HepG2 (cell line): ENCODE measurements at regions not wholly inside any gene's neighbourhood (a gene's known extent, or its start where the extent isn't known, plus 50 kb on each side); places are given as distances from the start of the nearest gene placed in this dataset.

ENCODE experiments used
- ATAC-seq: fragments of 200-7000 bp; cut with Tn5 transposase; 3 replicates; pipeline ENCODE4 v1.9.1; 2020; ENCODE audit warnings: mild to moderate bottlenecking, moderate library complexity
- BruUV-seq: library from RNA; stranded (reverse); fragments of 400-500 nt; replicated peaks from 2 replicates; lab custom pipeline; 2021; lab: Mats Ljungman, UMichigan
- CTCF ChIA-PET: fragments of 300-600 bp; formaldehyde crosslinking; extraction: SDS; loops from one replicate; lab custom pipeline; 2021; ENCODE audit warnings: low total read pairs, inconsistent platforms, low intra/inter-chr PET ratio; lab: Yijun Ruan, JAX
- POLR2A ChIA-PET: fragments of 350-600 bp; sonication (Branson Sonifier 250); formaldehyde crosslinking; loops from one replicate; lab custom pipeline; 2020; ENCODE audit warnings: antibody characterized with exemption, inconsistent platforms; lab: Yijun Ruan, JAX
- DNase-seq: peaks from one replicate; pipeline ENCODE4 v3.0.0-alpha.2; 2015; ENCODE audit warnings: low spot score
- FAIRE-seq: peaks from 3 replicates; lab custom pipeline; 2011; peaks lifted over from hg19 to GRCh38; lab: Jason Lieb, UNC
- H2AFZ ChIP-seq: one replicate; pipeline ENCODE4 v1.6.1; 2011; ENCODE audit warnings: low read length, inconsistent platforms
- H3K27ac ChIP-seq: fragments of 300-600 bp; 3 replicates; pipeline ENCODE4 v1.8.0; 2011; ENCODE audit warnings: mixed run types, mild to moderate bottlenecking, mixed read lengths, low read length, inconsistent platforms; ENCODE audit not compliant: insufficient read depth; ENCODE audit errors: extremely low read length
- H3K27me3 ChIP-seq, 2 experiments: fragments of 200-600 bp in 1 of 2; 2 replicates in 1 of 2; 3 replicates in 1 of 2; pipeline versions ENCODE4 v1.6.0 to v1.8.0; 2011; ENCODE audit warnings: low read length in 2 of 2, mild to moderate bottlenecking in 2 of 2, moderate library complexity in 2 of 2, inconsistent platforms in 1 of 2; ENCODE audit not compliant: insufficient read depth in 2 of 2, control insufficient read depth in 1 of 2
- H3K36me3 ChIP-seq, 2 experiments: fragments of 200-600 bp in 1 of 2; replicated peaks in 1 of 2; 2 replicates in 1 of 2; 3 replicates in 1 of 2; pipeline versions ENCODE4 v1.5.1 to v1.8.0; 2011; ENCODE audit warnings: low read length in 2 of 2, inconsistent platforms in 1 of 2; ENCODE audit not compliant: insufficient read depth in 2 of 2, control insufficient read depth in 1 of 2
- H3K4me1 ChIP-seq: 2 replicates; pipeline ENCODE4 v1.5.1; 2012; ENCODE audit warnings: low read length, inconsistent platforms; ENCODE audit not compliant: insufficient read depth
- H3K4me2 ChIP-seq: 2 replicates; pipeline ENCODE4 v1.6.0; 2011; ENCODE audit warnings: low read depth, low read length, inconsistent platforms
- H3K4me3 ChIP-seq, 3 experiments: fragments of 200-600 bp in 1 of 3; sonication (generic), shearing (Covaris generic) in 1 of 3; replicated peaks in 1 of 3; 2 replicates each; pipeline ENCODE4 v1.5.1; 2011 to 2016; ENCODE audit warnings: low read length in 3 of 3, inconsistent platforms in 2 of 3, low read depth in 2 of 3, mild to moderate bottlenecking in 2 of 3, control low read depth in 1 of 3, mixed read lengths in 1 of 3; ENCODE audit not compliant: insufficient read depth in 1 of 3
- H3K79me2 ChIP-seq: one replicate; pipeline ENCODE4 v1.6.1; 2011; ENCODE audit warnings: low read length, inconsistent platforms; ENCODE audit not compliant: insufficient read depth
- H3K9ac ChIP-seq: 2 replicates; pipeline ENCODE4 v1.6.0; 2011; ENCODE audit warnings: mild to moderate bottlenecking, low read depth, low read length, inconsistent platforms; ENCODE audit not compliant: insufficient read depth
- H3K9me3 ChIP-seq: 2 replicates; pipeline ENCODE4 v1.5.1; 2012; ENCODE audit warnings: mild to moderate bottlenecking, low read length
- H4K20me1 ChIP-seq: 2 replicates; pipeline ENCODE4 v1.6.0; 2011; ENCODE audit warnings: inconsistent platforms, mild to moderate bottlenecking, low read length, moderate library complexity; ENCODE audit not compliant: insufficient read depth
- AKAP8 ChIP-seq: sonication (generic); formaldehyde crosslinking; IDR thresholded peaks from 2 replicates; pipeline ENCODE4 v1.5.1; 2020; ENCODE audit warnings: mild to moderate bottlenecking, missing genetic modification reagents
- ARID5B ChIP-seq: IDR thresholded peaks from 2 replicates; pipeline ENCODE4 v1.4.0; 2020; ENCODE audit warnings: mild to moderate bottlenecking, missing genetic modification reagents
- GRHL1 ChIP-seq: sonication (generic); formaldehyde crosslinking; conservative IDR thresholded peaks from 2 replicates; pipeline ENCODE4 v1.8.0; 2022; ENCODE audit warnings: missing genetic modification reagents
- NFATC3 ChIP-seq: sonication (generic); formaldehyde crosslinking; IDR thresholded peaks from 2 replicates; pipeline ENCODE4 v1.5.1; 2020; ENCODE audit warnings: mild to moderate bottlenecking, missing genetic modification reagents
- RFXANK ChIP-seq: IDR thresholded peaks from 2 replicates; pipeline ENCODE4 v1.6.1; 2016
- SIN3A ChIP-seq: IDR thresholded peaks from 2 replicates; pipeline ENCODE4 v1.6.1; 2011; ENCODE audit warnings: low read depth, mild to moderate bottlenecking, control low read depth, low read length, borderline replicate concordance
- TEAD2 ChIP-seq: sonication (generic); formaldehyde crosslinking; IDR thresholded peaks from 2 replicates; pipeline ENCODE4 v1.9.0; 2021; ENCODE audit warnings: missing genetic modification reagents
- ZBTB7A ChIP-seq: sonication (generic); formaldehyde crosslinking; IDR thresholded peaks from 2 replicates; pipeline ENCODE4 v1.8.0; 2022; ENCODE audit warnings: mild to moderate bottlenecking, missing genetic modification reagents
- ZNF543 ChIP-seq: sonication (generic); formaldehyde crosslinking; IDR thresholded peaks from 2 replicates; pipeline ENCODE4 v1.4.0; 2020; ENCODE audit warnings: mild to moderate bottlenecking, missing genetic modification reagents
- ZNF576 ChIP-seq: sonication (generic); formaldehyde crosslinking; IDR thresholded peaks from 2 replicates; pipeline ENCODE4 v1.4.0; 2020; ENCODE audit warnings: mild to moderate bottlenecking, missing genetic modification reagents
- ZNF720 ChIP-seq: sonication (generic); formaldehyde crosslinking; IDR thresholded peaks from 2 replicates; pipeline ENCODE4 v1.4.0; 2020; ENCODE audit warnings: missing genetic modification reagents
- ZSCAN5A ChIP-seq: sonication (generic); formaldehyde crosslinking; IDR thresholded peaks from 2 replicates; pipeline ENCODE4 v1.8.0; 2022; ENCODE audit warnings: mild to moderate bottlenecking, missing genetic modification reagents, borderline replicate concordance
- WGBS: methylation state at CpG from one replicate; pipeline ENCODE4 v1.1.6; 2017; ENCODE audit warnings: low lambda C conversion rate; 5-methylcytosine and 5-hydroxymethylcytosine counted together
- in situ Hi-C: cut with HindIII; loops from 2 replicates; pipeline ENCODE4 v1.10.0; 2017; ENCODE audit warnings: low pct_unique_long_range_greater_than_20kb; ENCODE audit not compliant: extremely low pct_ligation_motif_present
- intact Hi-C: fragments of 100-400 bp; cut with micrococcal nuclease; formaldehyde crosslinking; loops from one replicate; pipeline ENCODE4 v1.10.0; 2022; ENCODE audit not compliant: unreplicated experiment

GRCh38 chr9:1300941-1301340 is 250.8 kb downstream of the DMRT2 start:
- BruUV-seq, result no TSS peak
- DNase-seq (no peak), ATAC-seq (no peak), FAIRE-seq (no peak)
- no peak overlapping the region for H3K4me2 ChIP-seq
- intact Hi-C loops (no loop called here), in situ Hi-C loops (no loop called here)
- ChIA-PET POLR2A (no interaction called here), CTCF (no interaction called here)
- WGBS, result 0% methylated on average over 1 of the region's 1 CpG
- H3K9ac ChIP-seq, result no peak overlapping the region
- H3K4me1 ChIP-seq, result no peaks in the 10 kb centered on the region
- H3K27ac ChIP-seq, result no peak overlapping the region
- H3K79me2 ChIP-seq, result no peaks in the 10 kb centered on the region
- TF ChIP-seq ZNF576 (CRISPR knock-in tag) (no peak), RFXANK (CRISPR knock-in tag) (no peak)
- TF ChIP-seq, all 625 proteins: peak for 0
- Histone ChIP-seq H3K4me3 (no peak overlapping the region), H4K20me1 (no peaks in the 10 kb centered on the region), H2AFZ (no peak overlapping the region), H3K36me3 (no peaks in the 10 kb centered on the region), H3K9me3 (no peaks in the 10 kb centered on the region), H3K27me3 (no peaks in the 10 kb centered on the region)

- no peaks in the 10 kb centered on the region for H3K79me2 ChIP-seq
- H3K9me3 ChIP-seq, result no peaks in the 10 kb centered on the region
- ATAC-seq (no peak), FAIRE-seq (no peak), DNase-seq (no peak)
- POLR2A ChIA-PET, result no interaction called here
- intact Hi-C loops (no loop called here), in situ Hi-C loops (no loop called here)
- H4K20me1 ChIP-seq, result no peaks in the 10 kb centered on the region
- H3K36me3 ChIP-seq, result no peaks in the 10 kb centered on the region
- no peaks in the 10 kb centered on the region for H3K27me3 ChIP-seq
- WGBS, result 24% methylated on average over 3 of the region's 3 CpGs
- H3K27ac ChIP-seq, result no peak overlapping the region
- no peak overlapping the region for H3K4me2 ChIP-seq
- H2AFZ ChIP-seq, result no peak overlapping the region
- no peaks in the 10 kb centered on the region for H3K4me1 ChIP-seq
- no peak overlapping the region for H3K4me3 ChIP-seq
- CTCF ChIA-PET, result no interaction called here
- H3K9ac ChIP-seq, result no peak overlapping the region
- no TSS peak for BruUV-seq
- no peak for TF ChIP-seq GRHL1
- TF ChIP-seq SIN3A, result no peak
- TF ChIP-seq ZNF720 (CRISPR knock-in tag), result no peak
- TF ChIP-seq ARID5B (CRISPR knock-in tag), result no peak
- TF ChIP-seq TEAD2, result no peak
- no peak for TF ChIP-seq ZNF543 (CRISPR knock-in tag)
- TF ChIP-seq AKAP8, result no peak
- TF ChIP-seq ZBTB7A (CRISPR knock-in tag), result no peak
- no peak for TF ChIP-seq ZSCAN5A (CRISPR knock-in tag)
- no peak for TF ChIP-seq NFATC3
Observed at GRCh38 chr9:1303932-1304331, 253.8 kb downstream of the DMRT2 start.
